Omental fat pad (tissue), 3 donors: ENCODE measurements at regions not wholly inside any gene's neighbourhood (a gene's known extent, or its start where the extent isn't known, plus 50 kb on each side); places are given as distances from the start of the nearest gene placed in this dataset.
A peak's percentile ranks its signal among the peaks of the same experiment; 100 is the strongest.

ENCODE experiments used
- ATAC-seq: fragments of 150-250 bp; one replicate; pipeline ENCODE4 v1.9.1; 2016; ENCODE audit warnings: mild to moderate bottlenecking, moderate library complexity; ENCODE audit not compliant: low FRiP score
- DNase-seq: peaks from one replicate; pipeline ENCODE4 v3.0.0-alpha.2; 2019; ENCODE audit warnings: low spot score
- CTCF ChIP-seq, 3 donors: fragments of 450-650 bp; IDR thresholded peaks; one replicate each; pipeline ENCODE4 v1.5.1; 2016 to 2017; ENCODE audit warnings: antibody characterized with exemption in 3 of 3, mild to moderate bottlenecking in 3 of 3, moderate library complexity in 2 of 3

DNA sequence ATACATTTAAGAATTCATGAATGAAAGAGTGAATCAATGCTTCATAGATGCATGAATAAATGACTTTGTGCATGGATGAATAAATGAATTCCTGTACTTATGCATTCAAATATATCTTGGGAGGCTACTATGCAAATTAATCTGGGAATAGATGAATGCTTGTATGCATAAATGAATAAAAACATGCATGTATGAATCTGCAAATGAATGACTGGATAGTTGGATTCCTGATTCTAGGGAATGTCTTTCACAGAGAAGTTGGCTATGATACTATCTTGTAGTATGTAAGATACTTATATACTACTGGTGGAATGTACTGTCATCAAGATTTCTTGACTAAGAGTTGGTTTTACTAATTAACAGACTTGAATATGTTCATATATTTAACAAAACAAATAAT is 75.3 kb upstream of the ASTN2 start:
- ATAC-seq: no peak
- no peak for TF ChIP-seq CTCF (IDR thresholded peaks at IDR 0.05)

DNA sequence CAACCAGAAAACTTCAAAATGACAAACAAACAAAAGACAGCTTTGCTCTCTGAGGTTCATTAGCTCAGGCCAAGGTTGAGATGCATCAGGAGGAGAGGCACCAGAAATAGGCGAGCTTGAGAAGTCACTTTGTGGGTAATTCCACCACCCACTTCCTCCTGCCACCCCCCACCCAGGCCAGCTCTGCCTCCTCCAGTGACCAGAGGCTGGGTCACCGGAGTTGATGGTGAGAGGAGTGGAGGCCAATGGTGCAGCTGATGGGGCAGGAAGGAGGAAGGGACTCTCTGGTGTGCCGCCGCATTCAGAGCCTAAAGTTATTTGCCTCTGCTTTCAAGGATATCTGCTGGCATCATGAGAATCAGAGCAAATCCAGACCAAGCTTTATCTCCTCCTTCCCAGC is 73.8 kb upstream of the ASTN2 start:
- DNase-seq: no peak
- no peak for ATAC-seq
- no peak for TF ChIP-seq CTCF (IDR thresholded peaks at IDR 0.05)

More for the DNA sequence above, 75.3 kb upstream of the ASTN2 start:
- no peak for DNase-seq

- TF ChIP-seq CTCF (IDR thresholded peaks at IDR 0.05): no peak
- ATAC-seq (peak; percentile 90), DNase-seq (no peak)
Measured at GRCh38 chr9:117487555-117488175, 72.8 kb upstream of the ASTN2 start.

DNA sequence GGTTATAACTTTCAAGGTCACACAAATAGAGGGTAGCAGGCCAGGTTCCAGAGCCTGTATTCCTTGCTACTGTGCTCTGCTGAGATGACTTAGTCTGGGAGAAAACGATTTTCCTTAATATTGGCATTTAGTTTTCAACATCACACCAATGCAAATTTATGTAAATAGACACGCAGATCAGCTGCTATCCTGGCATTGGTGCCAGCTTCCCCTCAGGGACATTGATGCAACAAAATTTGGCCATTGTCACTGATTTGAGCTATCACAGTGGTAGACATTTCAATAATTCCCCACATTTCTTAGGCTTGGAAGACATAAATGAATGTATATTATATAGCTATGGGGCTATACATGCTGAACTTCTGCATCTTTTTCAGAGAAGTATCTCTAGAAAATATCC is 71.6 kb upstream of the ASTN2 start:
- no peak for TF ChIP-seq CTCF (IDR thresholded peaks at IDR 0.05)
- DNase-seq (no peak), ATAC-seq (no peak)

- DNase-seq (no peak), ATAC-seq (no peak)
- no peak for TF ChIP-seq CTCF (IDR thresholded peaks at IDR 0.05)
Measured at GRCh38 chr9:117485176-117485575, 70.3 kb upstream of the ASTN2 start.

DNA sequence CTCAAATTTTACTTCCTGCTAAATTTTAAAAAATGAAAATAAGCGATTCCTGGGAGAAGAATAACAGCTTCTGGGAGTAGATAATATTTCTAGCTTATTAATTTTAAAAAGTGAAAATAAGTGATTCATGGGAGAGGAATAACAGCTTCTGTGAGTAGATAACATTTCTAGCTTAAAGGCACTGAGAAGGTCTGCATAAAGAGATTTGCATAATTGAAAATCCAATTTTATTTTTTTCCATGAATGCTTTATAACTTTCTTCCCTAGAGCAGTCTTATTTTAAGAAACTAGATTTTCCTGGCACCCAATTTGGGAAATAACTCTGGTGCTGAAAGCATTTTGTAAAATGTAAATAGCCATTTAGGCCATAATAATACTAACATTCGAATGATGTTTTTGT is 65.9 kb upstream of the ASTN2 start:
- TF ChIP-seq CTCF (IDR thresholded peaks at IDR 0.05): no peak
- DNase-seq (no peak), ATAC-seq (no peak)

- no peak for DNase-seq
- no peak for ATAC-seq
- TF ChIP-seq CTCF (IDR thresholded peaks at IDR 0.05): no peak
Measured at GRCh38 chr9:117480253-117480652, 65.4 kb upstream of the ASTN2 start.
